ENCODE measurements at regions not wholly inside any gene's neighbourhood (a gene's known extent, or its start where the extent isn't known, plus 50 kb on each side); places are given as distances from the start of the nearest gene placed in this dataset.
"Not testable (repeated sequence)": the region's sequence is repeated elsewhere in the genome, so short reads cannot be mapped to it uniquely, and the experiment has no call there.

DNA sequence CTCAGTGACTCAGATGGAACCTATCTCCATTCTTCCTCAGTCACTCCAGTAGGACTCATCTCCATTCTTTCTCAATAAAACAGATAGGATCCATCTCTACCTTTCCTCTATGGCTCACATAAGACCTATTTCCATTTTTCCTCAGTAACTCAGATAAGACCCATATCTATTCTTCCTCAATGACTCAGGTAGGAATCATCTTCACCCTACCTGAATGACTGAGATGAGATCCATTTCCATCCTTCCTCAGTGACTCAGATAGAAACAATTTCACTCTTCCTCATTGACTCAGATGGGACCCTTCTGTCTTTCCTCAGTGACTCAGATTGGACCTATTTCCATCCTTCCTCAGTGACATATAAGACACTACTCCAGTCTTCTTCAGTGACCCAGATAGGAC is 165.1 kb downstream of the FBXO4 start:
- no peak overlapping the region for H3K4me3 ChIP-seq (replicated peaks in 1 of 2; ENCODE audit: low read depth in 1 of 2, low read length in 2 of 2)
- H3K4me2 ChIP-seq (ENCODE audit: low read length): no peak overlapping the region
- no peak overlapping the region for H2AFZ ChIP-seq (ENCODE audit: low read depth, low read length, poor library complexity, severe bottlenecking)
- H3K27ac ChIP-seq (ENCODE audit: low read depth, low read length): no peak overlapping the region
- no peak for TF ChIP-seq CEBPB (IDR thresholded peaks at IDR 0.05; ENCODE audit: low read depth)
- TF ChIP-seq JUND (IDR thresholded peaks at IDR 0.05): no peak
- ChIA-PET CTCF (no interaction called here), POLR2A (no interaction called here), RAD21 (ENCODE audit: low non-redundant PET in 1 of 2, low total read pairs in 2 of 2, uncharacterized antibody in 2 of 2, unreplicated experiment in 2 of 2) (no interaction called here)
- H3K9ac ChIP-seq (ENCODE audit: low read length): no peak overlapping the region
- ATAC-seq (no peak), DNase-seq (ENCODE audit: low read depth, low spot score) (no peak)
- no peaks in the 10 kb centered on the region for H3K79me2 ChIP-seq (ENCODE audit: insufficient read depth, low read length)
- BruUV-seq (replicated peaks): no TSS peak
- H4K20me1 ChIP-seq (ENCODE audit: insufficient read depth): no peaks in the 10 kb centered on the region; the same call in 1 of the 2 replicates
- intact Hi-C loops (cut with micrococcal nuclease): no loop called here
- H3K27me3 ChIP-seq (ENCODE audit: insufficient read depth, low read length): peaks cover 9% of the 10 kb centered on the region; the same call in 1 of the 2 replicates
- H3K36me3 ChIP-seq (ENCODE audit: control insufficient read depth in 1 of 2, insufficient read depth in 2 of 2, low read length in 2 of 2): no peaks in the 10 kb centered on the region
- H3K4me1 ChIP-seq (ENCODE audit: control insufficient read depth in 1 of 2, insufficient read depth in 2 of 2, low read length in 2 of 2): no peaks in the 10 kb centered on the region
- no peaks in the 10 kb centered on the region for H3K9me2 ChIP-seq (ENCODE audit: insufficient read depth)
- H3K9me3 ChIP-seq (ENCODE audit: control insufficient read depth in 1 of 2, insufficient read depth in 1 of 2, low read depth in 1 of 2, low read length in 2 of 2): no peaks in the 10 kb centered on the region

DNA sequence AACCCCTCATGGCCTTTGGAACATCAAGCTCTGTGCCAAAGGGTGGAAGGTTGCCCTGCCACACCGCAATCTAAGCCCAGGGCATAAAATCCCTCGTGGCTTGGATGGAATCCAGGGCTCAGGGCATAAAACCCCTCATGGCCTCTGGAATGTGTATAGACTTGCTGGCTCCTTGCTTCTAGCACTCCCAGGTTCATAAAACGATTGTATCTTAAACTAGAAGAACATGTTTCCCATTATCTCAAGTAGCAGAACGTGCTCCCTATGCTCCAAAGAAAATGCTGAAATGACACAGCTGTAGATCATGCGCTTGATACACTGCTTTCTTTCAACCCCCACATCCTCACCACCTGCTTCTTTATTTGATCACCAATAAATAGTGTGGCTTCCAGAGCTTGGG is 174.8 kb downstream of the FBXO4 start:
- H3K4me2 ChIP-seq (ENCODE audit: low read length); intact Hi-C loops (cut with micrococcal nuclease); ATAC-seq; H2AFZ ChIP-seq (ENCODE audit: low read depth, low read length, poor library complexity, severe bottlenecking); H3K4me3 ChIP-seq (replicated peaks in 1 of 2; ENCODE audit: low read depth in 1 of 2, low read length in 2 of 2); H4K20me1 ChIP-seq (ENCODE audit: insufficient read depth); H3K9ac ChIP-seq (ENCODE audit: low read length); CTCF ChIA-PET; H3K36me3 ChIP-seq (ENCODE audit: control insufficient read depth in 1 of 2, insufficient read depth in 2 of 2, low read length in 2 of 2); H3K9me3 ChIP-seq (ENCODE audit: control insufficient read depth in 1 of 2, insufficient read depth in 1 of 2, low read depth in 1 of 2, low read length in 2 of 2); H3K9me2 ChIP-seq (ENCODE audit: insufficient read depth); BruUV-seq (replicated peaks); POLR2A ChIA-PET; H3K4me1 ChIP-seq (ENCODE audit: control insufficient read depth in 1 of 2, insufficient read depth in 2 of 2, low read length in 2 of 2); DNase-seq (ENCODE audit: low read depth, low spot score); H3K27me3 ChIP-seq (ENCODE audit: insufficient read depth, low read length); H3K79me2 ChIP-seq (ENCODE audit: insufficient read depth, low read length); H3K27ac ChIP-seq (ENCODE audit: low read depth, low read length); RAD21 ChIA-PET (ENCODE audit: low non-redundant PET in 1 of 2, low total read pairs in 2 of 2, uncharacterized antibody in 2 of 2, unreplicated experiment in 2 of 2): not testable (repeated sequence)

DNA sequence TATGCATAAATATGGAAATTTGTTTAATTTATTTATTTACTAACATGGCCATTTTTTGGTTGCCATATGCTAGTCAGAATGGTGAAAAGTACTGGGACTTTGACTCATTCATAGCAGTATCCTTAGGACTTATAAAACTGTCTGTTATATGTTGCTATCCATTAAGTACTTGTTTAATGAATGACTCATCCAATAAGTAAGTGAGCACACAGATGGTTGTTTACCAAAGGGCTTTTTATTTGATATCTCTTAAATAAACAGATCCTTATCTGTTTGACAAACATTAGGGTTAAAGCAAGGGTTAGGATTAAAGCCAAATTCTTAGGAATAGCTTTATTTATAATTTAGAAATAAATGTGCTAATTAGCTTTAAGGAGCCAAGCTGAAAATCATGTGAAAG is 183.4 kb downstream of the FBXO4 start:
- no peaks in the 10 kb centered on the region for H4K20me1 ChIP-seq (ENCODE audit: insufficient read depth)
- H3K27me3 ChIP-seq (ENCODE audit: insufficient read depth, low read length): no peaks in the 10 kb centered on the region
- no peaks in the 10 kb centered on the region for H3K9me2 ChIP-seq (ENCODE audit: insufficient read depth)
- no peaks in the 10 kb centered on the region for H3K79me2 ChIP-seq (ENCODE audit: insufficient read depth, low read length)
- intact Hi-C loops (cut with micrococcal nuclease): no loop called here
- RAD21 ChIA-PET (ENCODE audit: low non-redundant PET in 1 of 2, low total read pairs in 2 of 2, uncharacterized antibody in 2 of 2, unreplicated experiment in 2 of 2): no interaction called here
- H3K36me3 ChIP-seq (ENCODE audit: control insufficient read depth in 1 of 2, insufficient read depth in 2 of 2, low read length in 2 of 2): no peaks in the 10 kb centered on the region
- H3K9me3 ChIP-seq (ENCODE audit: control insufficient read depth in 1 of 2, insufficient read depth in 1 of 2, low read depth in 1 of 2, low read length in 2 of 2): no peaks in the 10 kb centered on the region
- H3K9ac ChIP-seq (ENCODE audit: low read length): no peak overlapping the region
- DNase-seq (ENCODE audit: low read depth, low spot score) (no peak), ATAC-seq (no peak)
- H2AFZ ChIP-seq (ENCODE audit: low read depth, low read length, poor library complexity, severe bottlenecking): no peak overlapping the region
- no peak overlapping the region for H3K4me2 ChIP-seq (ENCODE audit: low read length)
- H3K4me3 ChIP-seq (replicated peaks in 1 of 2; ENCODE audit: low read depth in 1 of 2, low read length in 2 of 2): no peak overlapping the region
- POLR2A ChIA-PET: no interaction called here
- BruUV-seq (replicated peaks): no TSS peak
- H3K27ac ChIP-seq (ENCODE audit: low read depth, low read length): no peak overlapping the region
- CTCF ChIA-PET: no interaction called here
- H3K4me1 ChIP-seq (ENCODE audit: control insufficient read depth in 1 of 2, insufficient read depth in 2 of 2, low read length in 2 of 2): no peaks in the 10 kb centered on the region
- TF ChIP-seq SP1 (IDR thresholded peaks at IDR 0.05; ENCODE audit: low read depth) (no peak), EGR1 (IDR thresholded peaks at IDR 0.05; ENCODE audit: low read depth) (no peak), JUND (IDR thresholded peaks at IDR 0.05) (no peak), CEBPB (IDR thresholded peaks at IDR 0.05; ENCODE audit: low read depth) (no peak), POLR2A (IDR thresholded peaks at IDR 0.05; ENCODE audit: borderline replicate concordance, extremely low read depth, insufficient read depth, insufficient read length) (no peak), CBX3 (IDR thresholded peaks at IDR 0.05; ENCODE audit: low read depth) (no peak), TCF7L2 (IDR thresholded peaks at IDR 0.05; ENCODE audit: borderline replicate concordance, extremely low read depth, insufficient read depth, insufficient read length) (no peak), FOSL1 (IDR thresholded peaks at IDR 0.05; ENCODE audit: low read depth) (no peak), EZH2phosphoT487 (IDR thresholded peaks at IDR 0.05; ENCODE audit: borderline replicate concordance) (no peak), EZH2 (IDR thresholded peaks at IDR 0.05) (no peak)
- TF ChIP-seq, protein P1, sequence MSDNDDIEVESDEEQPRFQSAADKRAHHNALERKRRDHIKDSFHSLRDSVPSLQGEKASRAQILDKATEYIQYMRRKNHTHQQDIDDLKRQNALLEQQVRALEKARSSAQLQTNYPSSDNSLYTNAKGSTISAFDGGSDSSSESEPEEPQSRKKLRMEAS (IDR thresholded peaks at IDR 0.05): no peak
- TF ChIP-seq, protein P2, sequence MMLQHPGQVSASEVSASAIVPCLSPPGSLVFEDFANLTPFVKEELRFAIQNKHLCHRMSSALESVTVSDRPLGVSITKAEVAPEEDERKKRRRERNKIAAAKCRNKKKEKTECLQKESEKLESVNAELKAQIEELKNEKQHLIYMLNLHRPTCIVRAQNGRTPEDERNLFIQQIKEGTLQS (IDR thresholded peaks at IDR 0.05): no peak
- TF ChIP-seq, protein P3, sequence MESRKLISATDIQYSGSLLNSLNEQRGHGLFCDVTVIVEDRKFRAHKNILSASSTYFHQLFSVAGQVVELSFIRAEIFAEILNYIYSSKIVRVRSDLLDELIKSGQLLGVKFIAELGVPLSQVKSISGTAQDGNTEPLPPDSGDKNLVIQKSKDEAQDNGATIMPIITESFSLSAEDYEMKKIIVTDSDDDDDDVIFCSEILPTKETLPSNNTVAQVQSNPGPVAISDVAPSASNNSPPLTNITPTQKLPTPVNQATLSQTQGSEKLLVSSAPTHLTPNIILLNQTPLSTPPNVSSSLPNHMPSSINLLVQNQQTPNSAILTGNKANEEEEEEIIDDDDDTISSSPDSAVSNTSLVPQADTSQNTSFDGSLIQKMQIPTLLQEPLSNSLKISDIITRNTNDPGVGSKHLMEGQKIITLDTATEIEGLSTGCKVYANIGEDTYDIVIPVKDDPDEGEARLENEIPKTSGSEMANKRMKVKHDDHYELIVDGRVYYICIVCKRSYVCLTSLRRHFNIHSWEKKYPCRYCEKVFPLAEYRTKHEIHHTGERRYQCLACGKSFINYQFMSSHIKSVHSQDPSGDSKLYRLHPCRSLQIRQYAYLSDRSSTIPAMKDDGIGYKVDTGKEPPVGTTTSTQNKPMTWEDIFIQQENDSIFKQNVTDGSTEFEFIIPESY (IDR thresholded peaks at IDR 0.05; ENCODE audit: extremely low read depth, insufficient replicate concordance, low read length): no peak
